Astrocyte (in vitro differentiated cells and primary cell): ENCODE measurements at regions not wholly inside any gene's neighbourhood (a gene's known extent, or its start where the extent isn't known, plus 50 kb on each side); places are given as distances from the start of the nearest gene placed in this dataset.

Source experiments
- EZH2 ChIP-seq: IDR thresholded peaks from 2 replicates; pipeline ENCODE4 v1.6.1; 2012; ENCODE audit warnings: mild to moderate bottlenecking, low read length, inconsistent platforms; ENCODE audit not compliant: insufficient read depth
- TF ChIP-seq, protein P1 (sequence below): IDR thresholded peaks from 2 replicates; pipeline ENCODE4 v1.5.1; 2011; ENCODE audit warnings: low read depth, mild to moderate bottlenecking, inconsistent platforms, low read length, moderate library complexity; ENCODE audit not compliant: insufficient read depth

DNA sequence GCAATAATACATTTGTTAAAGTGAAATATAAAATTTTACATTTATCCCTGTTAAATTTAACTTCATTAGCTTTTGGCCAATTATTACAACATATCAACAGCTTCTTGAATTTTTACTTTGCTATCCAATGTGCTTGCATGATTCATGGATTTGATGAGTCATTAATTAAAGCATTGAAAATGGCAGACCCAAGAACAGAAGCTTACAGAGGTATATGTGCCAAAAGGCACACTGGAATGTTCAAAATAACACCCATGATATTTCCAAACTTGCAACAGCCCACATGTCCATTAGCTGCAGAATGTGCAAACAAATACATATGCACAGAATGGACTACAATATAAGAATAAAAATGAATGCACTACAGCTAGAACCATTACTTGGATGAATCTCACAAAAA, 76.4 kb upstream of the MAN1A2 start:
- TF ChIP-seq, protein P1, sequence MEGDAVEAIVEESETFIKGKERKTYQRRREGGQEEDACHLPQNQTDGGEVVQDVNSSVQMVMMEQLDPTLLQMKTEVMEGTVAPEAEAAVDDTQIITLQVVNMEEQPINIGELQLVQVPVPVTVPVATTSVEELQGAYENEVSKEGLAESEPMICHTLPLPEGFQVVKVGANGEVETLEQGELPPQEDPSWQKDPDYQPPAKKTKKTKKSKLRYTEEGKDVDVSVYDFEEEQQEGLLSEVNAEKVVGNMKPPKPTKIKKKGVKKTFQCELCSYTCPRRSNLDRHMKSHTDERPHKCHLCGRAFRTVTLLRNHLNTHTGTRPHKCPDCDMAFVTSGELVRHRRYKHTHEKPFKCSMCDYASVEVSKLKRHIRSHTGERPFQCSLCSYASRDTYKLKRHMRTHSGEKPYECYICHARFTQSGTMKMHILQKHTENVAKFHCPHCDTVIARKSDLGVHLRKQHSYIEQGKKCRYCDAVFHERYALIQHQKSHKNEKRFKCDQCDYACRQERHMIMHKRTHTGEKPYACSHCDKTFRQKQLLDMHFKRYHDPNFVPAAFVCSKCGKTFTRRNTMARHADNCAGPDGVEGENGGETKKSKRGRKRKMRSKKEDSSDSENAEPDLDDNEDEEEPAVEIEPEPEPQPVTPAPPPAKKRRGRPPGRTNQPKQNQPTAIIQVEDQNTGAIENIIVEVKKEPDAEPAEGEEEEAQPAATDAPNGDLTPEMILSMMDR = no peak
- TF ChIP-seq EZH2 = no peak
